AG04450 (cell line): ENCODE measurements at regions not wholly inside any gene's neighbourhood (a gene's known extent, or its start where the extent isn't known, plus 50 kb on each side); places are given as distances from the start of the nearest gene placed in this dataset.

ENCODE experiments used
- CTCF ChIA-PET: fragments of 300-600, 350-600 bp; formaldehyde crosslinking; extraction: SDS; loops from one replicate; lab custom pipeline; 2022; ENCODE audit warnings: antibody characterized with exemption, inconsistent platforms; lab: Charles Lee
- POLR2A ChIA-PET: fragments of 350-600 bp; formaldehyde crosslinking; extraction: SDS; loops from one replicate; lab custom pipeline; 2021; ENCODE audit warnings: antibody characterized with exemption, inconsistent platforms; lab: Yijun Ruan, JAX
- DNase-seq: peaks from one replicate; pipeline ENCODE4 v3.0.0-alpha.2; 2011; ENCODE audit warnings: low read depth, low spot score
- H3K27ac ChIP-seq: one replicate; pipeline ENCODE4 v1.5.1; 2012; ENCODE audit warnings: low read depth, low read length, control low read depth
- H3K27me3 ChIP-seq: one replicate; pipeline ENCODE4 v1.6.0; 2012; ENCODE audit warnings: low read length; ENCODE audit not compliant: control insufficient read depth, insufficient read depth
- H3K4me3 ChIP-seq: 2 replicates; pipeline ENCODE4 v1.5.1; 2011; ENCODE audit warnings: mild to moderate bottlenecking, low read depth, low read length, control low read depth
- H3K9me3 ChIP-seq: 2 replicates; pipeline ENCODE4 v1.5.1; 2012; ENCODE audit warnings: low read length; ENCODE audit not compliant: control insufficient read depth, insufficient read depth
- TF ChIP-seq, protein P1 (sequence below): IDR thresholded peaks from 2 replicates; pipeline ENCODE4 v1.5.1; 2011; ENCODE audit warnings: low read depth, low read length, control low read depth, inconsistent platforms

GRCh38 chr10:4661511-4662255 is 164.3 kb upstream of the AKR1E2 start:
- H3K4me3 ChIP-seq: no peak overlapping the region
- ChIA-PET CTCF (no interaction called here), POLR2A (no interaction called here)
- no peaks in the 10 kb centered on the region for H3K9me3 ChIP-seq
- no peak overlapping the region for H3K27ac ChIP-seq
- no peak for DNase-seq
- TF ChIP-seq, protein P1, sequence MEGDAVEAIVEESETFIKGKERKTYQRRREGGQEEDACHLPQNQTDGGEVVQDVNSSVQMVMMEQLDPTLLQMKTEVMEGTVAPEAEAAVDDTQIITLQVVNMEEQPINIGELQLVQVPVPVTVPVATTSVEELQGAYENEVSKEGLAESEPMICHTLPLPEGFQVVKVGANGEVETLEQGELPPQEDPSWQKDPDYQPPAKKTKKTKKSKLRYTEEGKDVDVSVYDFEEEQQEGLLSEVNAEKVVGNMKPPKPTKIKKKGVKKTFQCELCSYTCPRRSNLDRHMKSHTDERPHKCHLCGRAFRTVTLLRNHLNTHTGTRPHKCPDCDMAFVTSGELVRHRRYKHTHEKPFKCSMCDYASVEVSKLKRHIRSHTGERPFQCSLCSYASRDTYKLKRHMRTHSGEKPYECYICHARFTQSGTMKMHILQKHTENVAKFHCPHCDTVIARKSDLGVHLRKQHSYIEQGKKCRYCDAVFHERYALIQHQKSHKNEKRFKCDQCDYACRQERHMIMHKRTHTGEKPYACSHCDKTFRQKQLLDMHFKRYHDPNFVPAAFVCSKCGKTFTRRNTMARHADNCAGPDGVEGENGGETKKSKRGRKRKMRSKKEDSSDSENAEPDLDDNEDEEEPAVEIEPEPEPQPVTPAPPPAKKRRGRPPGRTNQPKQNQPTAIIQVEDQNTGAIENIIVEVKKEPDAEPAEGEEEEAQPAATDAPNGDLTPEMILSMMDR: no peak
- no peaks in the 10 kb centered on the region for H3K27me3 ChIP-seq

DNA sequence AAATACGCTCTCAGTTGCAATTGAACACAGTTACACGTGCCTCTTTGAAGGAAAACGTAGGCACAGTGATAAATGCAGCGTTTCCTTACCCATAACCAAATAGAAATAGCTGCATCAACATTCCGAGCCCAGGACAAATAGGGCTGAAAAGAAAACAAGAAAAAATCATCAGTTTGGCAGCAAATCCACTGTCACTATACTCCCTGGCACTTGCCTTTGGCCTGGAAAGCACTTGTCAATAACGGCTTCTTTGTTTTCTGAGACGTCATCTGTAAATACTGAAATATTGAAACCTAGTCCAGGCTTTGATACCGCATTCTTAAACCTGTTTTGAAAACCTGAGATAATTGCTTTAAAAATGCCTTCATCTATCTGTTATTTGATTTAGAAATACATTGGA is 167.2 kb upstream of the AKR1E2 start:
- no peak for DNase-seq
- TF ChIP-seq, protein P1: no peak
- no peak overlapping the region for H3K27ac ChIP-seq
- POLR2A ChIA-PET: no interaction called here
- CTCF ChIA-PET: interaction anchor here (0.7 to 1.2 kb wide), 2 partner anchors 12 to 322 kb away, joined by 3 to 13 read pairs; no protein-coding TSS in a partner anchor
- H3K9me3 ChIP-seq: no peaks in the 10 kb centered on the region
- H3K27me3 ChIP-seq: no peaks in the 10 kb centered on the region
- no peak overlapping the region for H3K4me3 ChIP-seq

DNA sequence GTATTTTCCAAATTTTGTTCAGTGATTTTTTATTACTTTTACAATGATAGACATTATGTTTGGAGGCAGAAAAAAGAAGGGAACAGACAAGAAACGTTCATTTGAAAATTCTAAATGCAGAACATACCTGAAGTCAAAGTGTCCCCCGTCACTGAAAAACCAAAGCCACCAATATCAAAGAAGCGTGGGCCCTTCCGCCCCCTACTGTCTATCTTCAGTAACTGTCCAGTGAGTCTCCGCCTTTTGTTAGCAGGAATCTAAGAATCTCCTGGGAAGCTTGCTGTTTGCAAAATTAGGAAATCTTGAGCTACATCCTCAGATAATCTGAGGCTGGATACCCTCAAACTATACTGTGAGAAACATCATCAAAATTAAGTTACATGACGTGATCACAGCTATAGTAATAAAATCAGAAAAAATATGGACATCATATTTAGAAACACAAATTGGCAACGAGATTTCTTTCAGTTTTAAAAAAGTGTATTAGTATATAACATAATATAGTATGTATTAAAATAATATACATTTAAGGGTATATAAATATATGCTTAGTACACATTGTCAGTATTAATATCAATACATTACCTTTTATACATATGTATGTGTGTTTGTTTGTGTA is 169.3 kb upstream of the AKR1E2 start:
- Histone ChIP-seq H3K27ac (no peak overlapping the region), H3K4me3 (no peak overlapping the region), H3K27me3 (no peaks in the 10 kb centered on the region), H3K9me3 (no peaks in the 10 kb centered on the region)
- DNase-seq: no peak
- CTCF ChIA-PET: interaction anchor here (0.6 to 1.6 kb wide), 46 partner anchors 9 to 1463 kb away, joined by 3 to 14 read pairs (median 4); no protein-coding TSS in a partner anchor
- POLR2A ChIA-PET: no interaction called here
- TF ChIP-seq, protein P1: peak; percentile 94

DNA sequence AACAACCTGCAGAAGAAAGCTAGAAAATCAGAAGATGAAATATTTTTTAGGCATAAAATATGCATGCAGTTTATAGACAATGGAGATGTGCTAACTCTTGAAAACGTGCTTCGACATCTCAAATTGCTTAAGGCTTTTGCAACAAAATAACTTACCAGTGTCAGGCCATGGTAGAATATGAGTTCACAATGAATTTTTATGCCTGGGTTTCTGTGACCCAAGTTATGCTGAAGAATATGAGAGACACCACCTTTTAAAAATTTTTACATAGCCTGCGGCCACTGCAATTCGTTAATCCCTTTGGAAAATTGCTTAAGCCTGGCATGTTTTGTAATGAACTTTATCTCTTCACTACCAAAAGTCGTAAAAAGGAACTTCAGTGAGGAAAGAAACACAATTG is 170.1 kb upstream of the AKR1E2 start:
- CTCF ChIA-PET: interaction anchor here (0.7 to 1.6 kb wide), 5 partner anchors 9 to 1462 kb away, joined by 3 to 5 read pairs (median 4); no protein-coding TSS in a partner anchor
- Histone ChIP-seq H3K9me3 (no peaks in the 10 kb centered on the region), H3K4me3 (no peak overlapping the region), H3K27ac (no peak overlapping the region), H3K27me3 (no peaks in the 10 kb centered on the region)
- TF ChIP-seq, protein P1: no peak
- POLR2A ChIA-PET: no interaction called here
- DNase-seq: no peak

DNA sequence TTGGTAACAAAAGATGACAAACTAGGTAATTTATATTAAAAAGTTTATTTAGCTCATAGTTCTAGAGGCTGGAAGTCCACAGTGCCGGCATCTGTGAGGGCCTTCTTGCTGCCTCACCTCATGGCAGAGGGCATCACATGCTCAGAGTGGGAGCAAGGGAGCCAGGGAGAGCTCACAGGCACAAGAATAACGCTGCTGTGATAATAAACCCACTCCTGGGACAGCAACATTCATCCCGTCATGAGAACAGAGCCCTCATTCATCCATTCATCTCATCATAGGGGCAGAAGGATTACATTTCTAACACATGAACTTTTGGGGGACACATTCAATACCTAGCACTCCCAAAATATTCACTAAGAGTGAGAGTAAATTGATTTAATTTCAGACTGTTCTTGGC is 170.6 kb upstream of the AKR1E2 start:
- H3K27ac ChIP-seq: no peak overlapping the region
- no peaks in the 10 kb centered on the region for H3K27me3 ChIP-seq
- ChIA-PET CTCF (interaction anchor here (0.6 to 1.6 kb wide), 4 partner anchors 9 to 1462 kb away, joined by 3 to 5 read pairs (median 4); no protein-coding TSS in a partner anchor), POLR2A (no interaction called here)
- TF ChIP-seq, protein P1: no peak
- H3K4me3 ChIP-seq: no peak overlapping the region
- no peak for DNase-seq
- H3K9me3 ChIP-seq: no peaks in the 10 kb centered on the region
